GM12892 (cell line): ENCODE measurements at regions not wholly inside any gene's neighbourhood (a gene's known extent, or its start where the extent isn't known, plus 50 kb on each side); places are given as distances from the start of the nearest gene placed in this dataset.
A peak's percentile ranks its signal among the peaks of the same experiment; 100 is the strongest.
"Not testable (repeated sequence)": the region's sequence is repeated elsewhere in the genome, so short reads cannot be mapped to it uniquely, and the experiment has no call there.

Experiments used
- DNase-seq: peaks from one replicate; pipeline ENCODE4 v3.0.0; 2011; ENCODE audit not compliant: insufficient read length
- FAIRE-seq: peaks from 2 replicates; lab custom pipeline; 2011; peaks lifted over from hg19 to GRCh38; lab: Jason Lieb, UNC
- POLR2A ChIP-seq: IDR thresholded peaks from 2 replicates; pipeline ENCODE4 v1.6.1; 2011; ENCODE audit warnings: low read depth, low read length, control low read depth
- POLR2AphosphoS5 ChIP-seq: IDR thresholded peaks from 2 replicates; pipeline ENCODE4 v1.6.1; 2011; ENCODE audit warnings: low read depth, low read length, control low read depth
- TAF1 ChIP-seq: IDR thresholded peaks from 2 replicates; pipeline ENCODE4 v1.6.1; 2011; ENCODE audit warnings: low read depth, mild to moderate bottlenecking, control low read depth, low read length, borderline replicate concordance

DNA sequence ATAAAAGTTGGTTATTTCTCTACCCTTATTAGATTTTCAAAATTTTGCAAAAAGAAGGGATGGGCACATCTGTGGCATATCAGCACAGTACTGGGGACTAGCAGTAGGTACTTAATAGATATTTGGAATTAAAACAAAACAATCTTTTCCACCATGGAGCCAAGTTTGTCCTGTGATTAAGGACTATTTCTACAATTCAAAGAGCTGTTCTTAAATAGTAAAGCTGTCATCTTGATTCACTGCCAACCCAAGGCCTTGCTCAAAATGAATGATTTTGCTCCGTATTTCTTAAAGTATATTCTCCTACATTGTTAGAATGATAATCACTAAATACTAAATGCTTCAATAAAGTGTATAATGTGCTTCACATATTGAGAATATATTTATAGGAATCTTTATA lies 169.9 kb downstream of the S1PR1 start:
- TF ChIP-seq TAF1 (no peak), POLR2A (no peak), POLR2AphosphoS5 (no peak)
- FAIRE-seq = no peak
- DNase-seq = no peak

DNA sequence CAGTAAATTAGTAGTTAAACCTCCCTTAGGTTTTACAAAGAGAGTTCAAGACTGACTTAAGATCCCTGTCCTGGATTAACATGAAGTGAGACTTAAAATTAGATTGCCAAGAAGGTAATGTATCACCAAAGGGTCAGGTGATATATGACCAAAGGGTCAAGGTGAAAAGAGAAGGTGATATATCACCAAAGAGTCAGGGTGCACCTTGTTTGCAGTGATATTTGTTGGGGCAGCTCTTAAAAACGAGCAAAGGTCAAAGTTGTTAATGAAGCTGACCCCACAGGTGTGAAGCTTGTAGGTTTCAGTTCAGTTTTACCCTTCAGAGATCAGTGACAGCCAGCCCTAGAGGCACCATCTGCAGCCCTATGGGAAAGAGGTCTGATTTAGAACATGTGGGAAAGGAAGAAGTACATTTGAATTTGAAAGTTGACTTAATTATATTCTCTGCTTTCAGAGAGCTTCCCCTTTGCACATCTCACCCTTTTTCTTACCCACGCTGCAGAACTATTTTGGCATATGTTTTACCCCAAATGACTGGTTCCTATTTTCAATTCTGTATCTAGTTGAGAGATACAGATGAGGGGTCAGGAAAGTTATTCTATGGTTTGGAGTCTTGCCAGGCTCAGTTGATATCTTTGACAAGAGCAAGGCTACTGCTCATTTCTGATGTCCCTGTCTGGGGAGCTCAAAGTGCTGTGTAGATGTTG lies 170.8 kb downstream of the S1PR1 start:
- FAIRE-seq (peak; percentile 99), DNase-seq (peak; percentile 20)
- TF ChIP-seq POLR2A = peak; percentile 89
- 0 out of 2 replicates have a peak, but pooled peaks have one; percentile 21 for TF ChIP-seq TAF1
- peak; percentile 91 for TF ChIP-seq POLR2AphosphoS5

DNA sequence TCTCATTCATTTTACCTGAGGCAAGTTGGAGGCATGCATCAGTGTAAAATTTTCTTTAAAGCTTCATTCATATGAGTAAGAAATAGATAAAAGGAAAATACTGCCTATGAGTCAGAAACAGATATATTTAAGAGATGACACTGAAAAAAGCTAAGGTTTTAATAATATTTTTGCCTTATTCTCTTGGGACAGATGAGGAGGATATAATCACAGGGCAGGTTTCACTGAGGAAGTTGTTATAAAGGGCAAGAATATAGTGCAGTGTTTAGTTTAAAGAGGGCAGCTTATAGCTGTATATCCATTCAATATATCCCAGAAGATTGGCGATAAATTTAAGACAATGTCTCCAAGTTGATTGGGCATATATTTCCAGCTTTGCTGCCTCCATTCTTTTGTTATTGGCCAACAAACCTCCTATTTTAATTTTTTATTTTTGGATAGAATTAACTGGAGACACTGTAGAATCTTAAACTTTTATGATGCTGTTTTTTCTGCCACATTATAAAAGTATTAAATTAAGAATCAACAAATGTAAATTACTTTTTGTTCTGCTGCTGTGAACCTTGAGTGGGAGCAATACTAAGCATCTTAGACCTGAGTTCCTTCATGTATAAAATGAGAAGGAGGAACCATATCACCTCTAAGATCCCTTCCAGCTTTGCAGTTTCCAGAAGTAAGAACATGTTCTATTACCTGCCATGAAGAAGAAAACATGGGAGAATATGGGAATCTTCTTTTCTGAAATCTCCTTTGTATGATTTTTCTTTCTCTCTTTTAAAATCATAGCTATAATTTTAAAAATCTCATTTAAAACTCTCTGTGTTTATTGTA lies 171.6 kb downstream of the S1PR1 start:
- no peak for TF ChIP-seq TAF1
- peak; percentile 78 for TF ChIP-seq POLR2AphosphoS5
- peak; percentile 64 for TF ChIP-seq POLR2A
- DNase-seq (no peak), FAIRE-seq (peak; percentile 82)

DNA sequence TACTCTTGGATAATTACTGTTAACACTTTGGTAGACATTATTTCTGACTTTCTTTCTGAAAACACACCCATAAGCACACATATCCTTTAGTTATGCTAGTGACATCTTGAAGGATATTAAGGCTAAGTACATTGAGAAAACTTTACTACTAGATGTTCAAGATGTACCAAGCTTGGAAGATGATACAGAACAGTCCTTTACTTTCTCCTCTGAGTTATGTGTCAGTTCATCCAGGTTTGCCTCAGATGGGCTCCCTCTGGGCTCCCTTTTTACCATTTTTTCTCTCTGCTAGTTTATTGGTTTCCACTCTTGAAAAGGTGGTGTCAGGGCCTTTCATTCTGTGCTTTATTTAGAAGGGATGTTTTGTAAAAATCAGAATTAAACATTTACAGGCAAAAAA lies 172.3 kb downstream of the S1PR1 start:
- peak; percentile 76 for FAIRE-seq
- DNase-seq = no peak
- TF ChIP-seq POLR2AphosphoS5 (peak; percentile 89), POLR2A (peak; percentile 79), TAF1 (no peak)

DNA sequence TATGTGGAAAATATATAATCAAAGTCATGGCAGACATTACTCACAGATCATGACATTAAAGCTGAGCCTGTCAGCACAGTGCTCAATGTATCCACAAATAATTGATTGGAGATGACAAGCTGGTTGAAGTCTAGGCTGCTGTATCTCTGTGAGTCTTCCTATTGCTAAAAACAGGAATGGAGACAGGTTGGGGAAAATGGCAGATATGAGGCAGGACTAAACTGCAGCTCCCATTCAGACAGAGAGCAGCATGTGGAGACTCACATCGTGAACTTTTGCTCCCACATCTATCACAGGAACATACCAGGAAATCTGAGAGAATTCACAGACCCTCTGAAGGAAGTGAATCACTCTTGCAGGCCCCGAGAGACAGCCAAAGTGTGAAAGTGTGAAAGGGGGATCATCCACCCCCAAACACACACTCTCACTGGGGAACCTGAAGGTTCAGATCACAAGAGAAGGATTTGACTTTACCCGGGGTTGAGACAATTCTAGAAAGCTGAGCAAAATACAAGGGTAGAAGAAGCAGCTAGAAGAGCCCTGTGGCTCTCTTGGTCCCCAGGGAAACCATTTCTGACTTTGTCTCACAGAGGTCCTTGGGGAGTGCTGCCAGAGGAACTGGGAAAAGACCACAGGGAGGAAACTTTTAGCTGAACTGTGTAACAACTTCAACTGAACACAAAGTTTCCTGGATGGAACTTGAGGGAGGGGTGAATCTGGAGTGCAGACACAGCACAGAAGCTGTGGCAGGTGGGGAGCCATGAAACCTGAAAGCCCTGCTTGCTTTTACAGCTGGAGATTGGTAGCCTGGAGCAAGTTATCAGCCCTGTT lies 173.4 kb downstream of the S1PR1 start:
- no peak; the same call in 1 of the 2 replicates for TF ChIP-seq TAF1
- peak; percentile 63 for TF ChIP-seq POLR2A
- peak; percentile 39; the same call in 1 of the 2 replicates for TF ChIP-seq POLR2AphosphoS5
- peak; percentile 95 for FAIRE-seq
- no peak for DNase-seq

DNA sequence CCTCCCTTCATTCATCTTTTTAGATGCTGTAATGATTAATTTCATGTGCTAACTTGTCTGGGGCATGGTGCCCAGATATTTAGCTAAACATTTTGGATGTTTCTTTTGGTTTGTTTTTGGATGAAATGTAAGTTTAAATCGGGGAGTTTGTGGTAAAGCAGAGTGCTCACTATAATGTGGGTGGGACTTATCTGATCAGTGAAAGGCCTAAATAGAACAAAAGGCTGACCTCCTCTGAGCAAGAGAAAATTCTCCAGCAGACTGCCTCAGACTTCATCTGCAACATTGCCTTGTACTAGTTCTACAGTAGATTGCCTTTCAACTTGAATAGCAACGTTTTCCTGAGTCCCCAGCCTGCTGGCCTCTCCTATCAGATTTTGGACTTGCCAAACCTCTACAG lies 183.6 kb downstream of the S1PR1 start:
- DNase-seq = no peak

DNA sequence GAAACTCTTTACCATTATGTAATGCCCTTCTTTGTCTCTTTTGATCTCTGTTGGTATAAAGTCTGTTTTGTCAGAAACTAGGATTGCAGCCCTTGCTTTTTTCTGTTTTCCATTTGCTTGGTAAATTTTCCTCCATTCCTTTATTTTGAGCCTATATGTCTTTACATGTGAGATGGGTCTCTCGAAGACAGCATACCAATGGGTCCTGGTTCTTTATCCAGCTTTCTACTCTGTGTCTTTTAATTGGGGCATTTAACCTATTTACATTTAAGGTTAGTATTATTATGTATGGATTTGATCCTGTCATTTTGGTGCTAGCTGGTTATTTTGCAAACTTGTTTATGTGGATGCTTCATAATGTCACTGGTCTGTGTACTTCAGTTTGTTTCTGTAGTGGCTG lies 191.3 kb downstream of the S1PR1 start:
- FAIRE-seq = peak; percentile 30
- DNase-seq = not testable (repeated sequence)

More for the DNA sequence above, 183.6 kb downstream of the S1PR1 start:
- no peak for TF ChIP-seq POLR2AphosphoS5
- TF ChIP-seq TAF1 = no peak
- TF ChIP-seq POLR2A = no peak
- FAIRE-seq = no peak

DNA sequence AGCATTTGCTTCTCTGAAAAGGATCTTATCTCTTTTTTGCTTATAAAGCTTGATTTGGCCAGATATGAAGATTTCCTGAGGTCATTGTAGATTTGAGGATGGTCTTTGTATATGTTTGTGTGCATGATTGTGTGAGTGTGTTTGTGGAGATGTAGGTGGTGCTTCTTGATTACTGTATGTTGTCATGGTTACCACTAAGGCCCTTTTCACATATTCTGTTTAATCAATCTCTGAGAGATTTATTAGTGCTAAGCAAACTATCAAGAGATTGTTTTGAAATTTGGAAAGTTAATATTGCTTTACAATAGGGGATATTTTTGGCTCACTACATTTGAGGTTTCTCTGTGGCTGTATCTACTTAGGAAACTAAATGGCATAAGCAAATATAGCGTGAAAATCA lies 191.7 kb downstream of the S1PR1 start:
- FAIRE-seq = peak; percentile 5
- no peak for DNase-seq

DNA sequence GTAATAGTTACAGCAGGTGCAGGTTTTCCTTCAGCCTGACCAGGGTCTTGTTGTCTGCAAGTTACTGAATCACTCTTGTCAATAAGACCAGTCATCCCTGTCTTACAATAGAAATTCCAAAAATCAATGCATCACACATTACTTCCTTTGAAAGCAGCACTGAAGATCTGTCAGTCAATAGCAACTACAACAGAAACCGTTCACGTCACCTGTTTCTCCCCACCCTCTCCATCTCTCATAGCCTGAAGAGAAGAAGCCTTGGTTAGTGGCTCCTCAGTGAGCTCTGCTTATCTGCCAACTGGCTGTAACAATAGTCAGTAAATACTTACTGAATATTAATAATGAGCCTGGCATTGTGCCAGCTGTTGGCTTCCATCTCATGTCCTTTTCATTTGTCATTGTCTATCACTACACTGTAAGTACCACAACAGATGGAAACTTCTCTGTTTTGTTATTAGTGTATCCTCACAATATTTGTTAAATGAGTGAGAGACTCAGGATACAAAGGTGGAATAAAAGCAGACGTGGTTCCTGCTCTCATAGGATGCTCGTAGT lies 195.2 kb downstream of the S1PR1 start:
- DNase-seq (no peak), FAIRE-seq (no peak)
- TF ChIP-seq POLR2AphosphoS5 (no peak), TAF1 (no peak), POLR2A (no peak)

More for the DNA sequence above, 191.7 kb downstream of the S1PR1 start:
- no peak for TF ChIP-seq POLR2AphosphoS5
- TF ChIP-seq POLR2A = no peak
- no peak for TF ChIP-seq TAF1

DNA sequence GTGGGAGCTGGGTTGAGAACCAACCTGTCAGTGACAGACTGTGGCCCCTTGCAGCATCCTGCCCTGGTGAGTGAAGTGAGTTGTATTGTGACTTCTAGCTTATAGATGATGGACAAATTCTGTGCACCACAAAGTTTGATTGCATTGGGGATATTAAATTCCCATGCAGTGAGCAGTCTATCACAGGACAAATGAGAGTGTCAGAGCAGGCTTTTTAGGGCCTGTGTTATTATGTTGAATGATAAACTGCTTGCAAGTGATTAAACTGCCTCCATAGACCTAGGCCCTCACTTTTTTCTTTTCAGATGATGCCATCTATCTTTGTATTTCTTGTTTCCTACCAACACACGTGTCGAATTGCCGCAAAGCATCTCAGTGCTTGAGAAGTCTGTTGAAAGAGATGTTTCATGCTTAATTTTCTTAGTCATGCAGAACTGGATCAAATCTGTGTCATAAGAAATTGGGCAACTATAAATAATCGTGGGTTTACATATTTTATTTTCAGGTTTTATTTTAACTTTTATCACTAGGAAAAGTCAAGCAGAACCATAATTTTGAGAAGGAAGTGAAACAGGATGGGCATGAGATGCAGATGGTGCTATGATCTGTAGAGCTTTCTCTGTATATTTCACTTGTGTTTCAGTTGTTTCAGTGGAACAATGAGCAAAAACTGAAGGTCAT lies 199.2 kb downstream of the S1PR1 start:
- TF ChIP-seq TAF1 (no peak), POLR2AphosphoS5 (no peak), POLR2A (no peak)
- peak; percentile 89 for FAIRE-seq
- DNase-seq = no peak
